HG03280 (cell line): ENCODE measurements at regions not wholly inside any gene's neighbourhood (a gene's known extent, or its start where the extent isn't known, plus 50 kb on each side); places are given as distances from the start of the nearest gene placed in this dataset.

Experiments used
- ATAC-seq: cut with Tn5 transposase; IDR thresholded peaks from one replicate; pipeline ENCODE4 v1.9.1; 2021; ENCODE audit warnings: mild to moderate bottlenecking, moderate library complexity; ENCODE audit not compliant: unreplicated experiment

DNA sequence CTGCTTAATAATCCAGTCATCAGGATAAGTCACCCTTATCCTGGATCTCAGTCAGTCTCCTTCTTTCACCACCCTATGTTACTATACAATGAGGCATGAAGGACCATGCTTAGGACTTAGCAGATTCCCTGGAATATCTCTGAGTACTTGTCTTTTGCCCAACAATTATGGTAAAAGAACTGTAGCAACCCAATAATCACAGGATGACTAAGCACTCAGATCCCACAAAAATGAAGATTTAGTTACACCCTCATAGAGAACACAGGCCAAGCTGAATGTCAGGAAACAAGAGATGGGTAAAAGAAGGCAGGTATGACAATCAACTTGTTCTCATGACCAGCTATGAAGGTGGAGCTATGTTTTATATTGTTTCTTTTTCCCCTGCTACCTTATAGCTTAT, 91.4 kb downstream of the EDN1 start:
- ATAC-seq = no peak

DNA sequence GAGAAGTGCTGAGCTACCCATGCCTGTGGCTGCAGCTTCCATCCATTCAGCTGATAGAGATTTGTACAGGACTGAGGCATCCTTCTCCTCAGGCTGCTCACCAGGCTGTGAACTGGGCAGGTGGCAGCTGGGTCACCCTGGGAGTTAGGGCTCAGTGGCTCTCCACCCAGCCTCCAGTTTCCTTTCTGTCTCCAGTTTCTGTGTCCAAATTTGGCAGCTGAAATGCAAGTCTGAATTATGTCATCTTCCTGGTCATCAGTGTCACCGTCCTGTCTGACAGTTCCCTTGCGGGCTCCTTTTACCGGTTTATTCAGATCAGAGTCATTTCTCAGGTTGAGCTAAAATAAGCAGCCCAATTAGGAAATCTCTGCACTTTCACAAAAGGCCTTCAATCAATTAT, 93.3 kb downstream of the EDN1 start:
- ATAC-seq = peak; percentile 77

DNA sequence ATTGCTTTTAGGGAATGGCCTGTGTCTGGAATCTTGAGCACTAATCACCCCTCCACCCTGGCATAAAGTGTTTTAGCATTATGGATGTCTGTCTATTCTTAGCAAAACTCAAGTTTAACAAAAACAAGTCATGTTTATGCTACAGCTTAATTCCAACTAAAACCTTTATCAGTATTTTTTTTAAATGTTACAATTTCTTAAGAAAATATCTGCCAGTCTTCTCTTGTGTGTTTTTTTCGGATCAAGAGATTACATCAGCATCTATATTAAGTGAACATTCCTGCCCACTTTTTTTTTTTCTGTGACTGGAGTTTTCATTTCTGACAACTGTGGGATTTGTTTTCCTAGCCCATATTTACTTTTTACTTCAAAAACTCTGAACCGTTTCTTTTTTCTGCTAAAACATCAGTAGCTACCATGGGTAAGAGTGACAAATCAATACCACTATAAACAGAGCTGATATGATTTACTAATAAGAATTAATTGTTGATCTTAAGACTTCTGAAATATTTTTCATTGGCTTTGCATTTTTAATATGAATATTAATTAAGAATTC, 94.3 kb downstream of the EDN1 start:
- ATAC-seq = no peak

DNA sequence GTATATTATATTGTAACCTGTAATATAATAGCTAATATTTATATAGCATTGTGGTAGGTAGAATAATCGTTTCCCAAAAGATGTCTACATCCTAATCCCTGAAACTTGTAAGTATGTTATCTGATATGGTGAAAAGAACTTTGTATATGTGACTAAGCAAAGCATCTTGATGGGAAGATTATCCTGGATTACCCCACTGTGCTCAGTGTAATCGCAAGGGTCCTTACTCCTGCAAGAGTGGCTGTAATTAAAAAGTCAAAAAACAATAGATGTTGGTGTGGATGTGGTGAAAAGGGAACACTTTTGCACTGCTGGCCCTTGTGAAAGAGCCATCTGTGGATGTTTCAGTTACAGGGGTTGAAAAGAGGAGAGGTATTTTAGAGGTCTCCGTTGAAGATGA, 95.2 kb downstream of the EDN1 start:
- no peak for ATAC-seq

GRCh38 chr6:12386816-12387215, 96.7 kb downstream of the EDN1 start:
- no peak for ATAC-seq

- no peak for ATAC-seq
Measured at GRCh38 chr6:12391472-12391871, 101.3 kb downstream of the EDN1 start.

GRCh38 chr6:12392490-12392889, 102.3 kb downstream of the EDN1 start:
- no peak for ATAC-seq

GRCh38 chr6:12393100-12393499, 102.9 kb downstream of the EDN1 start:
- ATAC-seq = no peak

GRCh38 chr6:12394170-12394569, 104.0 kb downstream of the EDN1 start:
- no peak for ATAC-seq

GRCh38 chr6:12395898-12396297, 105.7 kb downstream of the EDN1 start:
- ATAC-seq = no peak

DNA sequence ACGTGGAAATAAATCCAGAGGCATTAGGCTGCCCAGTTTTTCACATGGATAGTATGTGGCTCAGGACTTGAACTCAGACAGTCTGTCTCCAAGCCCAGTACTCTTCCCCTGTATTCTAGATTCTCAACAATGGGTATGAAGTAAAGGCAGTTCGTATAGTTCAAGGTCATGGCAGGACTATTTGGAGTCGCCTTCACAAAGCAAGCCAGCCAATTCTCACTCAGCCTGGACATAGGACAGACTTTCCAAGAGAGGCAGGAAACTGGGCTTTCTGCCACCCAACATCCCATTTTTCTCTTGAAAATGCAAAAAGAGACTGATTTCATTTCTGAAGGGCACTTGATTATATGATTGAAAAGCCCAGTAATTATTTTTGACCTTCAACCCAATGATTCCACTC, 111.0 kb downstream of the EDN1 start:
- ATAC-seq = no peak

GRCh38 chr6:12403201-12403826, 113.2 kb downstream of the EDN1 start:
- ATAC-seq = no peak

GRCh38 chr6:12403947-12404647, 113.9 kb downstream of the EDN1 start:
- no peak for ATAC-seq

- no peak for ATAC-seq
Measured at GRCh38 chr6:12404651-12405050, 114.5 kb downstream of the EDN1 start.

DNA sequence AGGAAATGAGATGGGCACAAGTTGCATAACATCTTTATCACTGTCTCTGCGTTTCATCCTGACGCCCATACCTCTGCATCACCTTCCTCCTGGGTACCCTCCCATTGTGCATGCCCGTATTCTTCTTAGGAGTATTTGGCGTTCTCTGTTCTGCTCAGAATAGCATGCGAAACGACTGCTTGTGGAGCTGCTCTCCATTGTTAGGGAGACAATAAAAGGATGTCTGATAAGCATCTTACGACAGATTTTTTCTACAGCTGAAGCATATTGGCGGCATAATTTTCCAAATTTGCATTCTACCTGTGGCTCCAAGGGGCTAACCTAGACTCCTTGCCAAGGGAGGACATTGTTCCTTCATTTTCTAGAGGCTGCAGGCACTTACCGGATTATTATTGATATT, 118.6 kb downstream of the EDN1 start:
- no peak for ATAC-seq

- no peak for ATAC-seq
Measured at GRCh38 chr6:12410946-12411345, 120.8 kb downstream of the EDN1 start.

GRCh38 chr6:12414096-12414675, 124.0 kb downstream of the EDN1 start:
- ATAC-seq = no peak

DNA sequence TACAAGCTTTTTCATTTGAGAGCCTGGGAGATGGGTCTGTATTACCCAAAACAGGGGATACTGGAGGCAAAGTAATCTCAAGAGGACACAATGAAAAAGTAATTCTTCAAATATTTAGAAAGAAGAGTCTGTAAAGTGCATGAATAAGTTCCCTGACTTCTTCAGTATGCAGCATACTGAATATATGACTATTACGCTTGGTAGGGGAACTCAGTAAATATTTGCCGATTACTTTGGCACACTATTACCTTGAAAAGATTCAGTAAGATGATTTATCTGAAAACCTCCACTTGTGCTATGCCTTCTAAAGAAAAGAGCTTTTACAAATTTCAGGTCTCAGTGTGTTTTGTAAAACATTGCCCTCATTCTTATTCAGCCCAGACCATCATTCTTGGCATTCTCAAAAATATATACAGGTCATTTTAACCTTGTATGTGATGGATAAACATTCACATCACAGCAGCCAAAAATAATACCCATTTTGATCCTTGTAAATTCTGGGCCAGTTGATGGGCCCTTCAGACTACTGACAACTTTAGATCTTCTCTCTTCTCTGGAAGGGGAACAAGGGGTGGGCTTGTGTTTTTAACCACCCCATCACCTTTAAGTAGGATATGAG, 125.9 kb downstream of the EDN1 start:
- no peak for ATAC-seq

DNA sequence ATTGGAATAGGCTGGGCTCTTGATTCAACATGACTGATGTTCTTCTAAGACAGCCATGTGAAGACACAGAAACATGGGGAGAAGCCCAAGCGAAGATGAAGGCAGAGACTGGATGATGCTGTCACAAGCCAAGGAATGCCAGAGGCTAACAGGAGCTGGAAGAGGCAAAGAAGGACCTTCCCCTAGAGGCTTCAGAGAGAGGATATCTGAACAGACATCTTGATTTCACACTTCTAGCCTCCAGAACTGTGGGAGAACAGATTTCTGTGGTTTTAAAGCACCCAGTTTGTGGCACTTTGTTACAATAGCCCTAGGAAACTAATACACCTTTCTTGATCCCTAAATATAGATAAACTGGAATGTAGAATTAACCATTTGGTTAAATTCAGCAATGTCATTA, 127.0 kb downstream of the EDN1 start:
- ATAC-seq = no peak

DNA sequence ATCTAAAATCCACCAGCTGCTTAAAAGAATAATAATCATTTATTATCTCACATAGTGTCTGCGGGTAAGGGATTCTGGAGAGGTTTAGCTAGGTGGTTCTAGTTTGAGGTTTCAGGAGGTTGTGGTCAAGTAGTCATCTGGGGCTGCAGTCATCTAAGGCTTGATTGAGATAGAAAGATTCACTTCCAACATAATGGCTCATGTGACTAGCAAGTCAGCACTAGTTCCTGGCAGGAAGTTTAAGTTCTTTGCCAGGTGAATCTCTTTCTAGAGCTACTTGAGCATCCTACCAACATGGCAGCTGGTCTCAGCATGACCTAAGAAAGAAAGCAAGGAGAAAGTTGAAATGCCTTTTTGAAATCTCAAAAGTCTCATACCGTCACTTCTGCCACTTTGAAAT, 128.8 kb downstream of the EDN1 start:
- ATAC-seq = no peak

DNA sequence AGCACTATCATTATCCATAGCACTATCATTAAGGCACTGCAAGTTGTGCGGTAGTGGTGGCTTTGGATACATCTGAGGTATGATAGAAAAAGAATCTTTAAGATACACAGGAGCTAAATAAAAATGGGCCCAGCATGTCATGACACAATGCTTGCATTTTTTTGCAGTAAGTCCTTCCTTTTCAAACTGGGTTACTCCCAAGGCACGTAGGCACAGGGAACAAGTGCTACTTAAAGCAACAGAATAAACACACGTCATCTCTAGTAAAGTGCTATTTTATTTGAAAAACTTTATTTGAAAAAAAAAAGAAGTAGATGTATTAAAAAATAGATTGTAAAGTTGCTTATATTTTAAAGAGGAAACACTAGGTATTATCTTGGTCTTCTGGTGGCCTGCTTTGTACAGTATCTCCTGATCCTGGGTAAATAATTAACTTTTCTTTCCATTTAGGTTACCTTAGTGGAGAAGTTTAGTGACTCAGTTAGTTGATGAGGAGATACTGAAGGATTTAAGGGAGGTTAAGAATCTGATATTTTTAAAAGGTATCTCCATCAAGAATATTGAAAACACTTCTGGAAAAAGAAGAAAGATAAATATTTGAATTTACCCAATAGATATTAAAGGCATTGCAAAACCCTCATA, 129.6 kb downstream of the EDN1 start:
- ATAC-seq = no peak
